GM23338 (cell line): ENCODE measurements at regions not wholly inside any gene's neighbourhood (a gene's known extent, or its start where the extent isn't known, plus 50 kb on each side); places are given as distances from the start of the nearest gene placed in this dataset.

ENCODE experiments used
- ATAC-seq: fragments of 200-7000 bp; cut with Tn5 transposase; 3 replicates; pipeline ENCODE4 v1.9.1; 2020
- DNase-seq: peaks from one replicate; pipeline ENCODE4 v3.0.0-alpha.2; 2015; ENCODE audit warnings: low spot score
- H2AFZ ChIP-seq: fragments of 200-600 bp; sonication (generic); 2 replicates; pipeline ENCODE4 v1.8.0; 2016; ENCODE audit warnings: antibody characterized with exemption, mild to moderate bottlenecking, moderate library complexity
- H3F3A ChIP-seq: fragments of 200-600 bp; sonication (generic); replicated peaks from 2 replicates; pipeline ENCODE4 v1.8.0; 2017; ENCODE audit warnings: antibody characterized with exemption, mixed run types, low read depth
- H3K27ac ChIP-seq: fragments of 200-600 bp; sonication (generic); 2 replicates; pipeline ENCODE4 v1.6.1; 2016; ENCODE audit warnings: low read depth
- H3K27me3 ChIP-seq: fragments of 200-600 bp; sonication (generic); 2 replicates; pipeline ENCODE4 v1.8.0; 2016; ENCODE audit warnings: mild to moderate bottlenecking, mixed run types, moderate library complexity; ENCODE audit not compliant: insufficient read depth
- H3K36me3 ChIP-seq: fragments of 200-600 bp; sonication (generic); 2 replicates; pipeline ENCODE4 v1.8.0; 2016; ENCODE audit warnings: mild to moderate bottlenecking; ENCODE audit not compliant: insufficient read depth
- H3K4me1 ChIP-seq: fragments of 200-600 bp; sonication (generic); 2 replicates; pipeline ENCODE4 v1.8.0; 2016; ENCODE audit warnings: mild to moderate bottlenecking, moderate library complexity; ENCODE audit not compliant: insufficient read depth
- H3K4me2 ChIP-seq: fragments of 200-600 bp; sonication (generic); 2 replicates; pipeline ENCODE4 v1.7.1; 2017; ENCODE audit warnings: mixed run types
- H3K4me3 ChIP-seq: fragments of 200-600 bp; sonication (generic); 2 replicates; pipeline ENCODE4 v1.6.1; 2016; ENCODE audit warnings: mixed run types
- H3K79me2 ChIP-seq: fragments of 200-600 bp; sonication (generic); replicated peaks from 2 replicates; pipeline ENCODE4 v1.8.0; 2017; ENCODE audit warnings: mild to moderate bottlenecking; ENCODE audit not compliant: insufficient read depth
- H3K9me2 ChIP-seq: fragments of 200-600 bp; sonication (generic); 2 replicates; pipeline ENCODE4 v1.8.0; 2017; ENCODE audit not compliant: insufficient read depth
- H4K20me1 ChIP-seq: fragments of 200-600 bp; sonication (generic); replicated peaks from 2 replicates; pipeline ENCODE4 v1.8.0; 2017; ENCODE audit warnings: mild to moderate bottlenecking; ENCODE audit not compliant: insufficient read depth
- H3K27ac Mint-ChIP-seq: 2 replicates; pipeline ENCODE4 v1.8.0; 2020; ENCODE audit warnings: inconsistent platforms, mild to moderate bottlenecking, moderate library complexity, mixed read lengths
- H3K27me3 Mint-ChIP-seq: 3 replicates; pipeline ENCODE4 v1.8.0; 2022; ENCODE audit warnings: low read depth, mild to moderate bottlenecking, moderate library complexity, mixed read lengths, inconsistent platforms; ENCODE audit not compliant: insufficient read depth, poor library complexity
- H3K36me3 Mint-ChIP-seq: 3 replicates; pipeline ENCODE4 v1.8.0; 2021; ENCODE audit warnings: low read depth, mild to moderate bottlenecking, inconsistent platforms, moderate library complexity, mixed read lengths
- H3K4me1 Mint-ChIP-seq: 3 replicates; pipeline ENCODE4 v1.8.0; 2020; ENCODE audit warnings: mild to moderate bottlenecking, inconsistent platforms, mixed read lengths
- H3K4me3 Mint-ChIP-seq: 3 replicates; pipeline ENCODE4 v1.8.0; 2021; ENCODE audit warnings: moderate library complexity, mild to moderate bottlenecking, inconsistent platforms, mixed read lengths
- H3K9me3 Mint-ChIP-seq: 3 replicates; pipeline ENCODE4 v1.8.0; 2020; ENCODE audit warnings: moderate library complexity, mild to moderate bottlenecking, inconsistent platforms, mixed read lengths
- CREB1 ChIP-seq: fragments of 250-450 bp; sonication (Bioruptor Pico); IDR thresholded peaks from 2 replicates; pipeline ENCODE4 v1.5.0; 2020; ENCODE audit warnings: low read depth, mild to moderate bottlenecking, moderate library complexity
- JUNB ChIP-seq: IDR thresholded peaks from one replicate; pipeline ENCODE4 v1.6.1; 2016; ENCODE audit warnings: antibody characterized with exemption; ENCODE audit not compliant: unreplicated experiment
- NANOG ChIP-seq: IDR thresholded peaks from 2 replicates; pipeline ENCODE4 v1.6.1; 2016; ENCODE audit warnings: antibody characterized with exemption, borderline replicate concordance
- POLR2AphosphoS5 ChIP-seq: IDR thresholded peaks from 2 replicates; pipeline ENCODE4 v1.6.1; 2016; ENCODE audit warnings: antibody characterized with exemption, low read depth
- STAT1 ChIP-seq: IDR thresholded peaks from one replicate; pipeline ENCODE4 v1.6.1; 2016; ENCODE audit warnings: antibody characterized with exemption; ENCODE audit not compliant: unreplicated experiment
- ZNF114 ChIP-seq: fragments of 250-450 bp; sonication (Bioruptor Pico); IDR thresholded peaks from 2 replicates; pipeline ENCODE4 v1.5.0; 2020; ENCODE audit warnings: mild to moderate bottlenecking, moderate library complexity
- ZNF331 ChIP-seq: fragments of 250-450 bp; sonication (Bioruptor Pico); IDR thresholded peaks from 2 replicates; pipeline ENCODE4 v1.5.0; 2020; ENCODE audit warnings: low read depth, mild to moderate bottlenecking, moderate library complexity
- TF ChIP-seq, protein P1 (sequence below), 2 experiments: fragments of 200-600 bp in 1 of 2; sonication (generic) in 1 of 2; conservative IDR thresholded peaks; 2 replicates each; pipeline versions ENCODE4 v1.5.1 to v1.6.1; 2016 to 2017; ENCODE audit warnings: antibody characterized with exemption in 2 of 2, low read depth in 2 of 2, mild to moderate bottlenecking in 2 of 2, moderate library complexity in 1 of 2
- TF ChIP-seq, protein P2 (sequence below): IDR thresholded peaks from 2 replicates; pipeline ENCODE4 v1.6.1; 2016; ENCODE audit warnings: antibody characterized with exemption
- TF ChIP-seq, protein P3 (sequence below): IDR thresholded peaks from one replicate; pipeline ENCODE4 v1.6.1; 2018; ENCODE audit warnings: antibody characterized with exemption; ENCODE audit not compliant: unreplicated experiment

DNA sequence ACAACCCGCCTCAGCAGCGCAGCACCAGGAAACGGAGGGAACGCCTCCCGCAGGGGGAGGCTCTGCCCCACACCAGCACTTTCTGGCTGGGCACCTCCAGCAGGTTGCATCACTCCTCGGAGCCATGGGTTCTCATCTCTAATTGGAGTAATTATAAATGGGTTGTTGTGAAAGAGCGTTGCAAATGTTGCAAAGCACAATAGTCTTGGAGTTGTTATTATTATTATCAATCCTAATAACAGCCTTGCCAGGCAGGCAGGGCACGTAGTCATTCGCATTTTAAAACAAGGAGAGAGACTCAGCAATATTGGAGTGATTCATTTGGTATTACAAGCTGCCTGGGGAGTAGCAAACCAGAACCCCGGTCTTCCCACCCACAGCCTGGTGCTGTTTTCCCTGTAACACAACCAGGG is 108.6 kb upstream of the GJB6 start:
- H3K4me1 ChIP-seq, result no peaks in the 10 kb centered on the region; the same call in 1 of the 2 replicates
- H3K27ac ChIP-seq, result no peak overlapping the region
- no peaks in the 10 kb centered on the region for H3K9me2 ChIP-seq
- no peak overlapping the region for H3K4me3 ChIP-seq
- TF ChIP-seq POLR2AphosphoS5 (no peak), CREB1 (CRISPR knock-in tag) (no peak), ZNF114 (CRISPR knock-in tag) (no peak)
- TF ChIP-seq, protein P1, sequence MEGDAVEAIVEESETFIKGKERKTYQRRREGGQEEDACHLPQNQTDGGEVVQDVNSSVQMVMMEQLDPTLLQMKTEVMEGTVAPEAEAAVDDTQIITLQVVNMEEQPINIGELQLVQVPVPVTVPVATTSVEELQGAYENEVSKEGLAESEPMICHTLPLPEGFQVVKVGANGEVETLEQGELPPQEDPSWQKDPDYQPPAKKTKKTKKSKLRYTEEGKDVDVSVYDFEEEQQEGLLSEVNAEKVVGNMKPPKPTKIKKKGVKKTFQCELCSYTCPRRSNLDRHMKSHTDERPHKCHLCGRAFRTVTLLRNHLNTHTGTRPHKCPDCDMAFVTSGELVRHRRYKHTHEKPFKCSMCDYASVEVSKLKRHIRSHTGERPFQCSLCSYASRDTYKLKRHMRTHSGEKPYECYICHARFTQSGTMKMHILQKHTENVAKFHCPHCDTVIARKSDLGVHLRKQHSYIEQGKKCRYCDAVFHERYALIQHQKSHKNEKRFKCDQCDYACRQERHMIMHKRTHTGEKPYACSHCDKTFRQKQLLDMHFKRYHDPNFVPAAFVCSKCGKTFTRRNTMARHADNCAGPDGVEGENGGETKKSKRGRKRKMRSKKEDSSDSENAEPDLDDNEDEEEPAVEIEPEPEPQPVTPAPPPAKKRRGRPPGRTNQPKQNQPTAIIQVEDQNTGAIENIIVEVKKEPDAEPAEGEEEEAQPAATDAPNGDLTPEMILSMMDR (conservative IDR thresholded peaks at IDR 0.05; ENCODE audit: low read depth in 2 of 2), result no peak
- no peaks in the 10 kb centered on the region for H3K27me3 ChIP-seq
- peak; percentile 74 for ATAC-seq
- Mint-ChIP-seq H3K27me3 (no peaks in the 10 kb centered on the region), H3K4me3 (no peak overlapping the region), H3K4me1 (peaks cover 10% of the 10 kb centered on the region; the same call in 2 of the 3 replicates), H3K36me3 (no peaks in the 10 kb centered on the region), H3K9me3 (no peaks in the 10 kb centered on the region), H3K27ac (no peak overlapping the region)
- H3K36me3 ChIP-seq, result no peaks in the 10 kb centered on the region
- peak overlapping the region; percentile 77 for H2AFZ ChIP-seq
- H3F3A ChIP-seq, result no peaks in the 10 kb centered on the region
- H3K4me2 ChIP-seq, result no peak overlapping the region
- no peaks in the 10 kb centered on the region; the same call in 1 of the 2 replicates for H4K20me1 ChIP-seq
- no peak for DNase-seq
- H3K79me2 ChIP-seq, result no peaks in the 10 kb centered on the region

DNA sequence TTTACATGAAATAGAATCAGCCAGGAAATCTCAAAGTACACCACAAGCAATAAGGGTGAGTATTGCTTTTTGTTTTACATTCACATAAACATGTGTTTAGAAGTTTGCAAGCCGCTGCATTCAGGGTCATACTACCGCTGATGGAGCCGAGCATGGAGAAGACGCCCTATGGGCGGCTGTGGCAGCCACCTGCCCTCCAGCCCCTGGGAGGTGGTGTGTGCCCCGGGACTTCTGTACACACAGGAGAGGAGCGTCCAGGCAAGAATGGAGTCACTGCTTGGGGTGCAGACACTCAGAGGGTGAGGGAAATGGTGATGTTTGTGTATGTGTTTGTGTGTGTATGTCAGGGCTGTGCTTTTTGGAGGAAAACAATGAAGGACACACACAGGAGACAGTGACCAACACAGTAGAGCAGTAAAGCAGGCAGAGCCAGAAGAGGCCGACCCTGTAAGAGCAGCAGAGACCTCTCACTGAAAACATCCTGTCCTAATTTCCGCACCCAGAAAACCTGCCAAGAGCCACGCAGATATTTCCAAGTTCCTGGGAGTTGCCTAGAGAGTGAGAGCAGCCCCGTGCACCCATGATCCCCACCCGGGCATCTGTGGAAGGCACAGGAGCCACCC is 108.1 kb upstream of the GJB6 start:
- DNase-seq (no peak), ATAC-seq (no peak)
- Histone ChIP-seq H2AFZ (peak overlapping the region; percentile 77), H3K79me2 (no peaks in the 10 kb centered on the region), H3K9me2 (no peaks in the 10 kb centered on the region), H3K4me2 (no peak overlapping the region), H3F3A (no peaks in the 10 kb centered on the region), H3K36me3 (no peaks in the 10 kb centered on the region), H3K4me3 (no peak overlapping the region), H3K4me1 (no peaks in the 10 kb centered on the region; the same call in 1 of the 2 replicates), H3K27me3 (no peaks in the 10 kb centered on the region), H4K20me1 (no peaks in the 10 kb centered on the region; the same call in 1 of the 2 replicates), H3K27ac (no peak overlapping the region)
- Mint-ChIP-seq H3K4me3 (no peak overlapping the region), H3K36me3 (no peaks in the 10 kb centered on the region), H3K27ac (no peak overlapping the region), H3K27me3 (no peaks in the 10 kb centered on the region), H3K9me3 (no peaks in the 10 kb centered on the region), H3K4me1 (peaks cover 10% of the 10 kb centered on the region; the same call in 2 of the 3 replicates)
- TF ChIP-seq, protein P2, sequence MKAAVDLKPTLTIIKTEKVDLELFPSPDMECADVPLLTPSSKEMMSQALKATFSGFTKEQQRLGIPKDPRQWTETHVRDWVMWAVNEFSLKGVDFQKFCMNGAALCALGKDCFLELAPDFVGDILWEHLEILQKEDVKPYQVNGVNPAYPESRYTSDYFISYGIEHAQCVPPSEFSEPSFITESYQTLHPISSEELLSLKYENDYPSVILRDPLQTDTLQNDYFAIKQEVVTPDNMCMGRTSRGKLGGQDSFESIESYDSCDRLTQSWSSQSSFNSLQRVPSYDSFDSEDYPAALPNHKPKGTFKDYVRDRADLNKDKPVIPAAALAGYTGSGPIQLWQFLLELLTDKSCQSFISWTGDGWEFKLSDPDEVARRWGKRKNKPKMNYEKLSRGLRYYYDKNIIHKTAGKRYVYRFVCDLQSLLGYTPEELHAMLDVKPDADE, result no peak
- no peak for TF ChIP-seq STAT1
- no peak for TF ChIP-seq ZNF331 (CRISPR knock-in tag)
- TF ChIP-seq, protein P3, sequence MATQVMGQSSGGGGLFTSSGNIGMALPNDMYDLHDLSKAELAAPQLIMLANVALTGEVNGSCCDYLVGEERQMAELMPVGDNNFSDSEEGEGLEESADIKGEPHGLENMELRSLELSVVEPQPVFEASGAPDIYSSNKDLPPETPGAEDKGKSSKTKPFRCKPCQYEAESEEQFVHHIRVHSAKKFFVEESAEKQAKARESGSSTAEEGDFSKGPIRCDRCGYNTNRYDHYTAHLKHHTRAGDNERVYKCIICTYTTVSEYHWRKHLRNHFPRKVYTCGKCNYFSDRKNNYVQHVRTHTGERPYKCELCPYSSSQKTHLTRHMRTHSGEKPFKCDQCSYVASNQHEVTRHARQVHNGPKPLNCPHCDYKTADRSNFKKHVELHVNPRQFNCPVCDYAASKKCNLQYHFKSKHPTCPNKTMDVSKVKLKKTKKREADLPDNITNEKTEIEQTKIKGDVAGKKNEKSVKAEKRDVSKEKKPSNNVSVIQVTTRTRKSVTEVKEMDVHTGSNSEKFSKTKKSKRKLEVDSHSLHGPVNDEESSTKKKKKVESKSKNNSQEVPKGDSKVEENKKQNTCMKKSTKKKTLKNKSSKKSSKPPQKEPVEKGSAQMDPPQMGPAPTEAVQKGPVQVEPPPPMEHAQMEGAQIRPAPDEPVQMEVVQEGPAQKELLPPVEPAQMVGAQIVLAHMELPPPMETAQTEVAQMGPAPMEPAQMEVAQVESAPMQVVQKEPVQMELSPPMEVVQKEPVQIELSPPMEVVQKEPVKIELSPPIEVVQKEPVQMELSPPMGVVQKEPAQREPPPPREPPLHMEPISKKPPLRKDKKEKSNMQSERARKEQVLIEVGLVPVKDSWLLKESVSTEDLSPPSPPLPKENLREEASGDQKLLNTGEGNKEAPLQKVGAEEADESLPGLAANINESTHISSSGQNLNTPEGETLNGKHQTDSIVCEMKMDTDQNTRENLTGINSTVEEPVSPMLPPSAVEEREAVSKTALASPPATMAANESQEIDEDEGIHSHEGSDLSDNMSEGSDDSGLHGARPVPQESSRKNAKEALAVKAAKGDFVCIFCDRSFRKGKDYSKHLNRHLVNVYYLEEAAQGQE, result no peak
- no peak for TF ChIP-seq ZNF114 (CRISPR knock-in tag)
- TF ChIP-seq CREB1 (CRISPR knock-in tag), result no peak
- TF ChIP-seq JUNB, result no peak
- TF ChIP-seq POLR2AphosphoS5, result no peak
- no peak for TF ChIP-seq NANOG
- TF ChIP-seq, protein P1 (conservative IDR thresholded peaks at IDR 0.05; ENCODE audit: low read depth in 2 of 2), result no peak
